ENCODE measurements at regions not wholly inside any gene's neighbourhood (a gene's known extent, or its start where the extent isn't known, plus 50 kb on each side); places are given as distances from the start of the nearest gene placed in this dataset.

DNA sequence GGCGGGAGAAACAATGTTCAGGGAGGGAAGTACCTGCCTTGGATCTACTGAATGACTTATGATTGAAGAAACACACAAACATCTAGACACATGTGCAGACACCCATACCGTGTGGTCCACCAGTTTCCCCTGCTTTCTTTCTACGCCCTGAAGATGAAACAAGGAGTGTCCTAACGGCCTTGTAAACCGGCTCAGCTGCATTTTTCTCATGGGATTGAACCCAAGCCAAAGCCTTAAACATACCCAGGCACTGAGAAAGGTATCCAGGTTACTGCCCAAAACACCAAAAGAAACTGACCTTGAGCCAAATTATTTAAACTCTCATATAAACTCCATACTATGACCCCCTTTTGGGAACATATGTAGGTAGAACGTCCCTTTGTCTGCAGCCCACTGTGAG is 630.0 kb upstream of the RGS18 start:
- no peaks in the 10 kb centered on the region for H3K79me2 ChIP-seq (ENCODE audit: control insufficient read depth, insufficient read depth, low read length)
- no peaks in the 10 kb centered on the region for H3K4me1 ChIP-seq (ENCODE audit: control insufficient read depth, extremely low read depth, insufficient read depth, low read length)
- DNase-seq (ENCODE audit: low read depth in 2 of 2) = no peak
- H3K4me3 ChIP-seq (replicated peaks in 1 of 4; ENCODE audit: control extremely low read depth in 1 of 4, insufficient read depth in 1 of 4, low read depth in 3 of 4, low read length in 4 of 4) = no peak overlapping the region
- H3K9ac ChIP-seq (ENCODE audit: insufficient read depth, low read length) = no peak overlapping the region
- H3K27ac ChIP-seq (ENCODE audit: insufficient read depth, low read length) = no peak overlapping the region
- H3K36me3 ChIP-seq (ENCODE audit: control insufficient read depth, insufficient read depth, low read length) = no peaks in the 10 kb centered on the region
- no peaks in the 10 kb centered on the region for H3K27me3 ChIP-seq (ENCODE audit: control insufficient read depth, insufficient read depth, low read length)
- H3K4me2 ChIP-seq (ENCODE audit: extremely low read depth, insufficient read depth, low read length) = no peak overlapping the region
- no peaks in the 10 kb centered on the region for H4K20me1 ChIP-seq (ENCODE audit: control insufficient read depth, extremely low read depth, insufficient read depth, low read length)
- no peak overlapping the region for H2AFZ ChIP-seq (ENCODE audit: low read length)
- TF ChIP-seq EZH2 (IDR thresholded peaks at IDR 0.05; ENCODE audit: low read length, missing control alignments) = no peak
- TF ChIP-seq, protein P1, sequence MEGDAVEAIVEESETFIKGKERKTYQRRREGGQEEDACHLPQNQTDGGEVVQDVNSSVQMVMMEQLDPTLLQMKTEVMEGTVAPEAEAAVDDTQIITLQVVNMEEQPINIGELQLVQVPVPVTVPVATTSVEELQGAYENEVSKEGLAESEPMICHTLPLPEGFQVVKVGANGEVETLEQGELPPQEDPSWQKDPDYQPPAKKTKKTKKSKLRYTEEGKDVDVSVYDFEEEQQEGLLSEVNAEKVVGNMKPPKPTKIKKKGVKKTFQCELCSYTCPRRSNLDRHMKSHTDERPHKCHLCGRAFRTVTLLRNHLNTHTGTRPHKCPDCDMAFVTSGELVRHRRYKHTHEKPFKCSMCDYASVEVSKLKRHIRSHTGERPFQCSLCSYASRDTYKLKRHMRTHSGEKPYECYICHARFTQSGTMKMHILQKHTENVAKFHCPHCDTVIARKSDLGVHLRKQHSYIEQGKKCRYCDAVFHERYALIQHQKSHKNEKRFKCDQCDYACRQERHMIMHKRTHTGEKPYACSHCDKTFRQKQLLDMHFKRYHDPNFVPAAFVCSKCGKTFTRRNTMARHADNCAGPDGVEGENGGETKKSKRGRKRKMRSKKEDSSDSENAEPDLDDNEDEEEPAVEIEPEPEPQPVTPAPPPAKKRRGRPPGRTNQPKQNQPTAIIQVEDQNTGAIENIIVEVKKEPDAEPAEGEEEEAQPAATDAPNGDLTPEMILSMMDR (conservative IDR thresholded peaks at IDR 0.05 in 1 of 2, IDR thresholded peaks at IDR 0.05 in 1 of 2; ENCODE audit: low read depth in 1 of 2, low read length in 2 of 2) = no peak
- no peaks in the 10 kb centered on the region for H3K9me3 ChIP-seq (ENCODE audit: control insufficient read depth, insufficient read depth, low read depth, low read length)

DNA sequence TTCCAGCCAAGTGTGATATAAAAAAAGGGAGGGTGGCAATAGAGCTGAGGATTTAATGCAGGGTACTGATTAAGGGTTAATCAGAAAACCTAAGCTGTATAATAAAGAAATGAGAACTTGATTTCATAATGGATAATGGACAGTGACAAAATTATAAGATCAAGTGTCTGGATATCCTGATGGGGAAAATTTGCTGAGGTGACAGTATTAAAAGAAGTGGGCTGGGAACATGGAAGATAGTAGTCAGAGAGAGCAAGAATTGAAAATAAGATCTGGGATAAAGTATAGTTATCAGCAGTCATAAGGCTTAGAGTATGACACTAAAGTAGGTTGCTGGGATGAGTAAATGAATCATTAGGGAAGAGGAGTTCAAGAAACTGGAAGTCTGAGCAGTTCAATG is 627.3 kb upstream of the RGS18 start:
- Histone ChIP-seq H4K20me1 (ENCODE audit: control insufficient read depth, extremely low read depth, insufficient read depth, low read length) (no peaks in the 10 kb centered on the region), H3K4me1 (ENCODE audit: control insufficient read depth, extremely low read depth, insufficient read depth, low read length) (no peaks in the 10 kb centered on the region), H2AFZ (ENCODE audit: low read length) (no peak overlapping the region), H3K9ac (ENCODE audit: insufficient read depth, low read length) (no peak overlapping the region), H3K4me3 (replicated peaks in 1 of 4; ENCODE audit: control extremely low read depth in 1 of 4, insufficient read depth in 1 of 4, low read depth in 3 of 4, low read length in 4 of 4) (no peak overlapping the region), H3K9me3 (ENCODE audit: control insufficient read depth, insufficient read depth, low read depth, low read length) (no peaks in the 10 kb centered on the region), H3K27ac (ENCODE audit: insufficient read depth, low read length) (no peak overlapping the region), H3K27me3 (ENCODE audit: control insufficient read depth, insufficient read depth, low read length) (no peaks in the 10 kb centered on the region), H3K79me2 (ENCODE audit: control insufficient read depth, insufficient read depth, low read length) (no peaks in the 10 kb centered on the region), H3K4me2 (ENCODE audit: extremely low read depth, insufficient read depth, low read length) (no peak overlapping the region), H3K36me3 (ENCODE audit: control insufficient read depth, insufficient read depth, low read length) (no peaks in the 10 kb centered on the region)
- TF ChIP-seq, protein P1 (conservative IDR thresholded peaks at IDR 0.05 in 1 of 2, IDR thresholded peaks at IDR 0.05 in 1 of 2; ENCODE audit: low read depth in 1 of 2, low read length in 2 of 2) = no peak
- TF ChIP-seq EZH2 (IDR thresholded peaks at IDR 0.05; ENCODE audit: low read length, missing control alignments) = no peak
- no peak for DNase-seq (ENCODE audit: low read depth in 2 of 2)

DNA sequence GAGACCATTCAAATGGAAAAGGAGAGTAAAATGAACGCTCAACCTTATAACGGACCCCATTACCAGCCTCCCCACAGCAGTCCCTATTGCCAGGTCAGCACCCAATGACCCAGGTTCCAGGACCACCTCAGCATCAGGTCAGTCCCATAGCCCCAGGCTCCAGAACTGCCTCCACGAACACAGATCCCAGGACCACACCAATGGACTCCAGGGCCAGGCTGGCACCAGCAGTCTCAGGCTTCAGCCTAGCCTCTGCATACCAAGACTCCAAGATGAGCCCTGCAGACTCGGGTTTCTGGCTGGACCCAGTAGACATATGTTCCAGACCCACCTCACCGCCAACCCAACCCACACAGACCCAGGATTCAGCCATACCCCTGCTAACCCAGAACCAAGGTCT is 625.0 kb upstream of the RGS18 start:
- Histone ChIP-seq H3K27me3 (ENCODE audit: control insufficient read depth, insufficient read depth, low read length) (no peaks in the 10 kb centered on the region), H3K36me3 (ENCODE audit: control insufficient read depth, insufficient read depth, low read length) (no peaks in the 10 kb centered on the region), H3K4me1 (ENCODE audit: control insufficient read depth, extremely low read depth, insufficient read depth, low read length) (no peaks in the 10 kb centered on the region), H3K4me3 (replicated peaks in 1 of 4; ENCODE audit: control extremely low read depth in 1 of 4, insufficient read depth in 1 of 4, low read depth in 3 of 4, low read length in 4 of 4) (no peak overlapping the region), H3K4me2 (ENCODE audit: extremely low read depth, insufficient read depth, low read length) (no peak overlapping the region), H3K9me3 (ENCODE audit: control insufficient read depth, insufficient read depth, low read depth, low read length) (no peaks in the 10 kb centered on the region), H3K27ac (ENCODE audit: insufficient read depth, low read length) (no peak overlapping the region), H3K79me2 (ENCODE audit: control insufficient read depth, insufficient read depth, low read length) (no peaks in the 10 kb centered on the region), H4K20me1 (ENCODE audit: control insufficient read depth, extremely low read depth, insufficient read depth, low read length) (no peaks in the 10 kb centered on the region), H3K9ac (ENCODE audit: insufficient read depth, low read length) (no peak overlapping the region), H2AFZ (ENCODE audit: low read length) (no peak overlapping the region)
- TF ChIP-seq, protein P1 (conservative IDR thresholded peaks at IDR 0.05 in 1 of 2, IDR thresholded peaks at IDR 0.05 in 1 of 2; ENCODE audit: low read depth in 1 of 2, low read length in 2 of 2) = no peak
- TF ChIP-seq EZH2 (IDR thresholded peaks at IDR 0.05; ENCODE audit: low read length, missing control alignments) = no peak
- no peak for DNase-seq (ENCODE audit: low read depth in 2 of 2)

All from fibroblast of lung (primary cell).